ENCODE measurements at regions not wholly inside any gene's neighbourhood (a gene's known extent, or its start where the extent isn't known, plus 50 kb on each side); places are given as distances from the start of the nearest gene placed in this dataset.

GRCh38 chr9:79155308-79155707, 416.5 kb upstream of the TLE4 start:
- DNase-seq (ENCODE audit: low spot score) = no peak

- no peak for DNase-seq (ENCODE audit: low spot score)
These were observed 408.2 kb upstream of the TLE4 start for GRCh38 chr9:79163544-79163943.

GRCh38 chr9:79164406-79164805, 407.4 kb upstream of the TLE4 start:
- no peak for DNase-seq (ENCODE audit: low spot score)

GRCh38 chr9:79165020-79165780, 406.6 kb upstream of the TLE4 start:
- DNase-seq (ENCODE audit: low spot score) = no peak

- DNase-seq (ENCODE audit: low spot score) = no peak
These were observed 405.8 kb upstream of the TLE4 start for GRCh38 chr9:79166005-79166404.

- no peak for DNase-seq (ENCODE audit: low spot score)
These were observed 401.1 kb upstream of the TLE4 start for GRCh38 chr9:79170643-79171042.

GRCh38 chr9:79173932-79174331, 397.8 kb upstream of the TLE4 start:
- no peak for DNase-seq (ENCODE audit: low spot score)

- no peak for DNase-seq (ENCODE audit: low spot score)
These were observed 395.6 kb upstream of the TLE4 start for GRCh38 chr9:79176014-79176697.

GRCh38 chr9:79184831-79185230, 386.9 kb upstream of the TLE4 start:
- DNase-seq (ENCODE audit: low spot score) = no peak

GRCh38 chr9:79185866-79186265, 385.9 kb upstream of the TLE4 start:
- no peak for DNase-seq (ENCODE audit: low spot score)

- no peak for DNase-seq (ENCODE audit: low spot score)
These were observed 382.2 kb upstream of the TLE4 start for GRCh38 chr9:79189511-79189924.

- no peak for DNase-seq (ENCODE audit: low spot score)
These were observed 378.8 kb upstream of the TLE4 start for GRCh38 chr9:79193001-79193400.

- no peak for DNase-seq (ENCODE audit: low spot score)
These were observed 378.1 kb upstream of the TLE4 start for GRCh38 chr9:79193501-79194223.

GRCh38 chr9:79195879-79196278, 375.9 kb upstream of the TLE4 start:
- DNase-seq (ENCODE audit: low spot score) = no peak

GRCh38 chr9:79196606-79197005, 375.2 kb upstream of the TLE4 start:
- DNase-seq (ENCODE audit: low spot score) = no peak

GRCh38 chr9:79200336-79200735, 371.4 kb upstream of the TLE4 start:
- no peak for DNase-seq (ENCODE audit: low spot score)

GRCh38 chr9:79201636-79202035, 370.1 kb upstream of the TLE4 start:
- no peak for DNase-seq (ENCODE audit: low spot score)

- no peak for DNase-seq (ENCODE audit: low spot score)
These were observed 362.9 kb upstream of the TLE4 start for GRCh38 chr9:79208791-79209396.

- DNase-seq (ENCODE audit: low spot score) = no peak
These were observed 361.1 kb upstream of the TLE4 start for GRCh38 chr9:79210541-79211243.

GRCh38 chr9:79213417-79214125, 358.2 kb upstream of the TLE4 start:
- no peak for DNase-seq (ENCODE audit: low spot score)

GRCh38 chr9:79215821-79216220, 355.9 kb upstream of the TLE4 start:
- no peak for DNase-seq (ENCODE audit: low spot score)

Data from SW480 (cell line).